A673 (cell line): ENCODE measurements at regions not wholly inside any gene's neighbourhood (a gene's known extent, or its start where the extent isn't known, plus 50 kb on each side); places are given as distances from the start of the nearest gene placed in this dataset.

Experiments
- BruUV-seq: library from RNA; stranded (reverse); fragments of 400-500 nt; replicated peaks from 2 replicates; lab custom pipeline; 2021; lab: Mats Ljungman, UMichigan
- CTCF ChIA-PET: fragments of 300-600 bp; sonication (Branson Sonifier 250); formaldehyde crosslinking; loops from one replicate; lab custom pipeline; 2022; ENCODE audit warnings: antibody characterized with exemption; lab: Charles Lee
- POLR2A ChIA-PET: fragments of 300-600 bp; sonication (Branson Sonifier 250); formaldehyde crosslinking; loops from one replicate; lab custom pipeline; 2022; ENCODE audit warnings: antibody characterized with exemption; ENCODE audit not compliant: low non-redundant PET; lab: Charles Lee
- DNase-seq: peaks from one replicate; pipeline ENCODE4 v3.0.0-alpha.2; 2015; ENCODE audit warnings: low spot score
- H3K27ac ChIP-seq: fragments of 200-600 bp; sonication (generic); 2 replicates; pipeline ENCODE4 v1.5.1; 2016; ENCODE audit warnings: mixed run types, low read depth, mild to moderate bottlenecking, mixed read lengths, antibody characterized with exemption, low read length; ENCODE audit not compliant: poor library complexity, severe bottlenecking
- H3K27me3 ChIP-seq: fragments of 200-600 bp; sonication (generic); replicated peaks from 2 replicates; pipeline ENCODE4 v1.6.1; 2017; ENCODE audit warnings: mixed run types, low read depth, mild to moderate bottlenecking, mixed read lengths, antibody characterized with exemption, low read length; ENCODE audit not compliant: insufficient read depth, poor library complexity
- H3K36me3 ChIP-seq: fragments of 200-600 bp; sonication (generic); 2 replicates; pipeline ENCODE4 v1.6.1; 2016; ENCODE audit warnings: mixed run types, mild to moderate bottlenecking, mixed read lengths, antibody characterized with exemption, low read length; ENCODE audit not compliant: insufficient read depth, poor library complexity, severe bottlenecking
- H3K4me1 ChIP-seq: fragments of 200-600 bp; sonication (generic); 2 replicates; pipeline ENCODE4 v1.6.1; 2017; ENCODE audit warnings: mixed run types, mild to moderate bottlenecking, mixed read lengths, antibody characterized with exemption, low read length; ENCODE audit not compliant: insufficient read depth, poor library complexity, severe bottlenecking
- H3K4me3 ChIP-seq: fragments of 200-600 bp; sonication (generic); 2 replicates; pipeline ENCODE4 v1.5.1; 2016; ENCODE audit warnings: low read depth, mixed run types, mild to moderate bottlenecking, mixed read lengths, low read length; ENCODE audit not compliant: poor library complexity, severe bottlenecking
- H3K9me3 ChIP-seq: fragments of 200-600 bp; sonication (generic); 2 replicates; pipeline ENCODE4 v1.6.1; 2016; ENCODE audit warnings: mixed run types, low read depth, mild to moderate bottlenecking, mixed read lengths, antibody characterized with exemption, low read length; ENCODE audit not compliant: poor library complexity, severe bottlenecking
- EZH2 ChIP-seq: fragments of 200-600 bp; sonication (generic); IDR thresholded peaks from 2 replicates; pipeline ENCODE4 v1.6.1; 2017; ENCODE audit warnings: borderline replicate concordance, low read depth, mild to moderate bottlenecking, mixed read lengths, antibody characterized with exemption, low read length; ENCODE audit not compliant: poor library complexity, severe bottlenecking
- intact Hi-C: fragments of 100-400 bp; cut with micrococcal nuclease; formaldehyde crosslinking; loops from one replicate; pipeline ENCODE4 v1.10.0; 2022; ENCODE audit not compliant: unreplicated experiment
- TF ChIP-seq, protein P1 (sequence below): fragments of 300-800, 200-600 bp; sonication (generic); conservative IDR thresholded peaks from 2 replicates; pipeline ENCODE4 v1.5.1; 2017; ENCODE audit warnings: low read depth, mild to moderate bottlenecking, antibody characterized with exemption, low read length, moderate library complexity, mixed read lengths

DNA sequence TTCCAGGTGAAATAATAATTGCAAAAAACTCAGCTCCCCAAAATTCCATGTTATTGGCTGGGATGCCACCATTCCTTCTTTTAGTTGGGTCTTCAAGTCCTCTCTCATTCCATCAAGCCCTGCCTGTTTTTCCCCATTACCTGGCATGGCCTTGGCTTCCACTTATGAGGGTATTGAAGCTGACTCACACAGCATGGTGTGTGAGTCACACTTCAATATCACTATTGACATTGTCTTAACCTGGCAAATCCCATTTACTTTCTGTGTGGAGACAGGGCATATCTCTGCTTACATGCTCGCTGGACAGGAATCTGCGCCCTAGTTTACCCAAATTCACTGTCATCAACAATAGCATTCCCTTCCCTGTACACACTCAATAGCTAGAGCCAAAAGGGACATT, 1806.8 kb downstream of the BRINP3 start:
- Histone ChIP-seq H3K9me3 (peaks cover 4% of the 10 kb centered on the region), H3K36me3 (no peaks in the 10 kb centered on the region), H3K27ac (no peak overlapping the region), H3K27me3 (no peaks in the 10 kb centered on the region), H3K4me3 (no peak overlapping the region), H3K4me1 (peaks cover 5% of the 10 kb centered on the region)
- TF ChIP-seq EZH2 = no peak
- TF ChIP-seq, protein P1, sequence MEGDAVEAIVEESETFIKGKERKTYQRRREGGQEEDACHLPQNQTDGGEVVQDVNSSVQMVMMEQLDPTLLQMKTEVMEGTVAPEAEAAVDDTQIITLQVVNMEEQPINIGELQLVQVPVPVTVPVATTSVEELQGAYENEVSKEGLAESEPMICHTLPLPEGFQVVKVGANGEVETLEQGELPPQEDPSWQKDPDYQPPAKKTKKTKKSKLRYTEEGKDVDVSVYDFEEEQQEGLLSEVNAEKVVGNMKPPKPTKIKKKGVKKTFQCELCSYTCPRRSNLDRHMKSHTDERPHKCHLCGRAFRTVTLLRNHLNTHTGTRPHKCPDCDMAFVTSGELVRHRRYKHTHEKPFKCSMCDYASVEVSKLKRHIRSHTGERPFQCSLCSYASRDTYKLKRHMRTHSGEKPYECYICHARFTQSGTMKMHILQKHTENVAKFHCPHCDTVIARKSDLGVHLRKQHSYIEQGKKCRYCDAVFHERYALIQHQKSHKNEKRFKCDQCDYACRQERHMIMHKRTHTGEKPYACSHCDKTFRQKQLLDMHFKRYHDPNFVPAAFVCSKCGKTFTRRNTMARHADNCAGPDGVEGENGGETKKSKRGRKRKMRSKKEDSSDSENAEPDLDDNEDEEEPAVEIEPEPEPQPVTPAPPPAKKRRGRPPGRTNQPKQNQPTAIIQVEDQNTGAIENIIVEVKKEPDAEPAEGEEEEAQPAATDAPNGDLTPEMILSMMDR = no peak
- intact Hi-C loops = no loop called here
- BruUV-seq = no TSS peak
- no peak for DNase-seq
- POLR2A ChIA-PET = no interaction called here
- CTCF ChIA-PET = no interaction called here

- Histone ChIP-seq H3K4me3 (no peak overlapping the region), H3K9me3 (peaks cover 4% of the 10 kb centered on the region), H3K27ac (no peak overlapping the region), H3K4me1 (peaks cover 5% of the 10 kb centered on the region), H3K36me3 (no peaks in the 10 kb centered on the region), H3K27me3 (no peaks in the 10 kb centered on the region)
- no TSS peak for BruUV-seq
- no peak for DNase-seq
- CTCF ChIA-PET = interaction anchor here (0.5 kb wide), 1 partner anchor 40 kb away, joined by 3 read pairs; no protein-coding TSS in a partner anchor
- TF ChIP-seq, protein P1 = no peak
- TF ChIP-seq EZH2 = no peak
- POLR2A ChIA-PET = no interaction called here
- intact Hi-C loops = no loop called here
Observed at GRCh38 chr1:188672153-188672552, 1805.5 kb downstream of the BRINP3 start.

DNA sequence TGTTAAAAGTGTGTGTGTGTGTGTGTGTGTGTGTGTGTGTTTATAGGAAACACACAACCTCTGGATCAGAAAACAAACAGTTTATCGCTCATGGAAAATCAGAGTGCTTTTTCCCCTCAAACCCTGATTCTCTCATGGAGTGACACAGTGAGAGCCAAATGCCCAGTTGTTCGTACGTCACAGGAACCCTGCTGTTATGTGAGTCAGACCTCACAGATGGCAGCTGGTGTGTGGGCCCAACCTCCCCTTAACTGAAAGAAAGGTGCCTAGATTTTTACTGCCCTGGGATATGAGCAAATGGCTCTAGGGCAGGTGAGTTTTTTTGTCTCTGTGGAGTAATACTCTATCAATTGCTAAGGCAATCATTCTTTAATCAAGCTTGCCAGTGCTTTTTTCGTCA, 1788.1 kb downstream of the BRINP3 start:
- H3K36me3 ChIP-seq = no peaks in the 10 kb centered on the region
- H3K27me3 ChIP-seq = no peaks in the 10 kb centered on the region
- peak; percentile 54 for DNase-seq
- TF ChIP-seq, protein P1 = no peak
- BruUV-seq = no TSS peak
- ChIA-PET POLR2A (no interaction called here), CTCF (no interaction called here)
- no peaks in the 10 kb centered on the region for H3K9me3 ChIP-seq
- no peak overlapping the region for H3K4me3 ChIP-seq
- no peak overlapping the region for H3K27ac ChIP-seq
- intact Hi-C loops = no loop called here
- H3K4me1 ChIP-seq = no peaks in the 10 kb centered on the region
